Stimulated activated naive B cell treated with anti-CD40 and anti-IgM and Interleukin-4, amounts not matched to agents 10 μg/mL and 1 μg/mL and 100 μg/mL, for 72 hours (primary cell): ENCODE measurements at regions not wholly inside any gene's neighbourhood (a gene's known extent, or its start where the extent isn't known, plus 50 kb on each side); places are given as distances from the start of the nearest gene placed in this dataset.

Experiments
- ATAC-seq, 2 donors: fragments of 150-1000 bp; cut with Tn5 transposase; replicated peaks; 2 replicates each; pipeline ENCODE4 v1.10.0; 2021; ENCODE audit warnings: moderate library complexity in 1 of 2
- DNase-seq: peaks from one replicate; pipeline ENCODE4 v3.0.0; 2021
- H3K27ac Mint-ChIP-seq: one replicate; pipeline ENCODE4 v1.8.0; 2022; ENCODE audit warnings: mild to moderate bottlenecking, mixed read lengths
- H3K27me3 Mint-ChIP-seq, 2 donors: one replicate each; pipeline ENCODE4 v1.8.0; 2022; ENCODE audit warnings: mixed read lengths in 2 of 2
- H3K36me3 Mint-ChIP-seq, 2 donors: one replicate each; pipeline ENCODE4 v1.8.0; 2022; ENCODE audit warnings: mixed read lengths in 2 of 2, mild to moderate bottlenecking in 1 of 2
- H3K4me1 Mint-ChIP-seq, 2 donors: one replicate each; pipeline ENCODE4 v1.8.0; 2022; ENCODE audit warnings: mixed read lengths in 2 of 2, mild to moderate bottlenecking in 1 of 2
- H3K4me3 Mint-ChIP-seq, 2 donors: one replicate each; pipeline ENCODE4 v1.8.0; 2022; ENCODE audit warnings: mild to moderate bottlenecking in 2 of 2, mixed read lengths in 2 of 2, moderate library complexity in 1 of 2
- H3K9me3 Mint-ChIP-seq, 2 donors: one replicate each; pipeline ENCODE4 v1.8.0; 2022; ENCODE audit warnings: mixed read lengths in 2 of 2, mild to moderate bottlenecking in 1 of 2

DNA sequence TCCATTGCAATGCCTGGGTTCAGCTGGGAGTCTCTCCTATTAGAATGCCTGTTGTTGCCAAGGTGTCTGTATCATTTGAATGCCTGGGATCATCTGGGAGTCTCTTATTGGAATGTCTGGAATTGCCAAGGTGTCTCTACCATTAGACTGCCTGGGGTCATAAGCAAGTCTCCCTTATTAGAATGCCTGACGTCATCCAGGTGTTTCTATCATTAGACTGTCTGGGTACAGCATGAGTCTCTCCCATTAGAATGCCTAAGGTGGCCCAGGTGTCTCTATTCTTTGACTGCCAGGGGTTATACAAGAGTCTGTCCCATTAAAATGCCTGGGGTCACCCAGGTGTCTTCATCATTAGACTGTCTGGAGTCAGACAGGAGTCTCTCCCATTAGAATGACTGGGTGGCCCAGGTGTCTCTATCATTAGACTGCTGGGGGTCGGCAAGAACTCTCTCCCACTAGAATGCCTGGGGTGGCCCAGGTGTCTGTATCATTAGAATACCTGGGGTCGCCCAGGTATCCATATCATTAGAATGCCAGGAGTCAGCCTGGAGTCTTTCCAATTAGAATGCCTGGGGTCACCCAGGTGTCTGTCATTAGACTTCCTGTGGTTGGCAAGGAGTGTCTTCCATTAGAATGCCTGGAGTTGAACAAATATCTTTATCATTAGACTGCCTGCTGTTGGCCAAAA, 2274.0 kb downstream of the TP53TG3F start:
- no peak overlapping the region for H3K27ac Mint-ChIP-seq
- no peaks in the 10 kb centered on the region for H3K27me3 Mint-ChIP-seq
- H3K36me3 Mint-ChIP-seq = no peaks in the 10 kb centered on the region
- no peaks in the 10 kb centered on the region for H3K4me1 Mint-ChIP-seq
- DNase-seq (no peak), ATAC-seq (no peak)
- H3K9me3 Mint-ChIP-seq = peaks cover 36% of the 10 kb centered on the region in 2 donors
- no peak overlapping the region for H3K4me3 Mint-ChIP-seq

- no peak overlapping the region for H3K27ac Mint-ChIP-seq
- no peaks in the 10 kb centered on the region for H3K27me3 Mint-ChIP-seq
- peaks cover 36 to 41% of the 10 kb centered on the region in 2 donors for H3K9me3 Mint-ChIP-seq
- DNase-seq (no peak), ATAC-seq (no peak)
- no peaks in the 10 kb centered on the region for H3K36me3 Mint-ChIP-seq
- H3K4me3 Mint-ChIP-seq = no peak overlapping the region
- no peaks in the 10 kb centered on the region for H3K4me1 Mint-ChIP-seq
Measured at GRCh38 chr16:35733971-35734702, 2274.7 kb downstream of the TP53TG3F start.

- Mint-ChIP-seq H3K4me1 (no peaks in the 10 kb centered on the region), H3K36me3 (no peaks in the 10 kb centered on the region), H3K9me3 (peaks cover 40 to 41% of the 10 kb centered on the region in 2 donors), H3K4me3 (no peak overlapping the region), H3K27me3 (no peaks in the 10 kb centered on the region), H3K27ac (no peak overlapping the region)
- DNase-seq (no peak), ATAC-seq (no peak)
Measured at GRCh38 chr16:35734728-35735402, 2275.5 kb downstream of the TP53TG3F start.

GRCh38 chr16:35735403-35736251, 2276.2 kb downstream of the TP53TG3F start:
- Mint-ChIP-seq H3K27me3 (no peaks in the 10 kb centered on the region), H3K9me3 (peaks cover 40 to 41% of the 10 kb centered on the region in 2 donors), H3K4me3 (no peak overlapping the region), H3K4me1 (no peaks in the 10 kb centered on the region), H3K27ac (no peak overlapping the region), H3K36me3 (no peaks in the 10 kb centered on the region)
- ATAC-seq = no peak
- DNase-seq = no peak

DNA sequence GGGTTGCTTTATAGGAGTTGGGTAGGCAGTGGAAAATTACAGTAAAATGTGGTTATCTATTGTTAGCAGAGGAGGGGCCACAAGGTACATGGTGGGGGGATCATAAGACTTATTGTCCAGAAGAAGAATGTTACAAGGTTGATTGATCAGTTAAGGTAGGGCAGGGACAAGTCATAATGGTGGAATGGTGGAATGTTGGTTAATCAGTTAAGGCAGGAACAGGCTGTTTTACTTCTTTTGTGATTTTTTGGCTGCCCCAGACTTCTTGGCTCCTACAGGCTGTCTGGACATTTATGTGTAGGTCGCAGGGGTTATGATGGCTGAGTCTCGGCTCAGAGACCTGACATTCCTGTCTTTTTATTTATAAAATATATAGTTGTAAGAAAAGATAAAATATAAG, 2277.1 kb downstream of the TP53TG3F start:
- no peaks in the 10 kb centered on the region for H3K4me1 Mint-ChIP-seq
- peaks cover 38 to 43% of the 10 kb centered on the region in 2 donors for H3K9me3 Mint-ChIP-seq
- DNase-seq = no peak
- no peaks in the 10 kb centered on the region for H3K27me3 Mint-ChIP-seq
- no peak for ATAC-seq
- H3K4me3 Mint-ChIP-seq = no peak overlapping the region
- H3K36me3 Mint-ChIP-seq = no peaks in the 10 kb centered on the region
- H3K27ac Mint-ChIP-seq = no peak overlapping the region

DNA sequence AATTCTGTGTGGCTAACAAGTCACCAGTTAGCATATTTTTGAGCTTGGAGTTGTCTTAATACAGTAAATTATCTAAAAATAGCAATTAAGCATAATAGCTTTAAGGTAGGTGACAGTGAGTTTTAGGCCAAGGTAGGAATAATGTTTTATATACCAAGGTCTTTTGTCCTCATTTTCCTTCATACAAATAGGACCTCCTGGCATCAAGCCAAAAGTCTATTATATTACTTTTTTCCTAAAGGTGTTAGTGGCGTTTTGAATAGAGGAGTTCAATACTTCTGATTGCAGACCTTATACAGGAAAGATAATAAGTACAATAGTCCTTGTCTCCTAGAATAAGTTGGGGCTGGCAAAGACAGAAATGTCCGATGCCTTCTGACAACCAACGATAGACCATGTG, 2277.7 kb downstream of the TP53TG3F start:
- H3K9me3 Mint-ChIP-seq = peaks cover 40 to 45% of the 10 kb centered on the region in 2 donors
- no peaks in the 10 kb centered on the region for H3K36me3 Mint-ChIP-seq
- no peak overlapping the region for H3K27ac Mint-ChIP-seq
- ATAC-seq (no peak), DNase-seq (no peak)
- no peaks in the 10 kb centered on the region for H3K4me1 Mint-ChIP-seq
- H3K27me3 Mint-ChIP-seq = no peaks in the 10 kb centered on the region
- no peak overlapping the region for H3K4me3 Mint-ChIP-seq

GRCh38 chr16:35741546-35741945, 2282.1 kb downstream of the TP53TG3F start:
- no peaks in the 10 kb centered on the region for H3K27me3 Mint-ChIP-seq
- no peak overlapping the region for H3K4me3 Mint-ChIP-seq
- DNase-seq (no peak), ATAC-seq (no peak)
- peaks cover 45 to 58% of the 10 kb centered on the region in 2 donors for H3K9me3 Mint-ChIP-seq
- peaks cover 0 to 4% of the 10 kb centered on the region in 2 donors for H3K36me3 Mint-ChIP-seq
- H3K4me1 Mint-ChIP-seq = no peaks in the 10 kb centered on the region
- H3K27ac Mint-ChIP-seq = no peak overlapping the region

DNA sequence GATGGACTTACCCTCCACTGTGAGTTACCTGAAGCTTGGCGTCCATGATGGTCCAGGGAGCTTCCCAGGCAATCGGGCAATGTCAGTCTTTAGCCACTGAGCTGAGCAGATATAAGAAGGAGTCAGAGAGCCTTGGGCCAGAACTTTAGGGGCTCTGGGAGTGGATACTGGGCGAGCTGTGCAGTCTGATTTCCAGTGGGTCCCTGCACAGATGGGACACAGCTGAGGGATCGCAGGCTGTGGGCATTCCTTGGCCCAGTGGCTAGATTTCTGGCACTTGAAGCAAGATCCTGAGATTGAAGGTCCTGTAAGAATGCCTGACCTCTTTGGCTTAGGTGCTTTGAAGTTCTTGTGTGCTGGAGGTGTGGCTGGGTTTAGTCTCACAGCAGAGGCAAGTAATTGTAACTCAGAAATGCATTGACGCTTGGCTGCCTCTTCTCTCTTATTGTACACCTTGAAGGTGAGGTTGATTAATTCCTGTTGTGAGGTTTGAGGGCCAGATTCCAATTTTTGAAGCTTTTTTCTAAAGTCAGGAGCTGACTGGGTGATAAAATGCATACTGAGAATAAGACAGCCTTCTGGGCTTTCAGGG, 2283.8 kb downstream of the TP53TG3F start:
- Mint-ChIP-seq H3K4me1 (no peaks in the 10 kb centered on the region), H3K36me3 (peaks cover 0 to 4% of the 10 kb centered on the region in 2 donors), H3K27me3 (no peaks in the 10 kb centered on the region), H3K9me3 (peaks cover 45 to 66% of the 10 kb centered on the region in 2 donors), H3K4me3 (no peak overlapping the region), H3K27ac (no peak overlapping the region)
- DNase-seq (no peak), ATAC-seq (no peak)

DNA sequence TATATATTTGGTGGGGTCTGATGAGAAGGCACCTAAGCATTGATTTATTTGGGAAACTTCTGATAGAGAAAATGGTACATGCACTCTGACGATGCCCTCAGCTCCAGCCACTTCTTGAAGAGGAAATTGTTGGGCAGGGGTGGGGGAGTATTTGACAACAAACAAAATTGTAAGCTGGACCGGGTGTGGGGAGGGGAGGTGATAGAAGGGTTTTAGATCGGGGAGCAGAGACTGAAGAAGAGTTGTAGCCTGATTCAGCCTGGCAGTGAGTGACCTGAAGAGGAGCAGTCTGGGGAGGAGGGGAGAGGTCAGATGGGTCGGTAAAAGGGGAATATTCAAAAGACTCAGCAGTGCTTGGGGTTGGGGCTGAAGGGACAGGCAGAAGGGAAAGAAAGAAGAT, 2284.7 kb downstream of the TP53TG3F start:
- no peak for ATAC-seq
- Mint-ChIP-seq H3K4me1 (no peaks in the 10 kb centered on the region), H3K36me3 (peaks cover 0 to 4% of the 10 kb centered on the region in 2 donors), H3K9me3 (peaks cover 39 to 64% of the 10 kb centered on the region in 2 donors), H3K27ac (no peak overlapping the region), H3K4me3 (no peak overlapping the region), H3K27me3 (no peaks in the 10 kb centered on the region)
- DNase-seq = no peak

DNA sequence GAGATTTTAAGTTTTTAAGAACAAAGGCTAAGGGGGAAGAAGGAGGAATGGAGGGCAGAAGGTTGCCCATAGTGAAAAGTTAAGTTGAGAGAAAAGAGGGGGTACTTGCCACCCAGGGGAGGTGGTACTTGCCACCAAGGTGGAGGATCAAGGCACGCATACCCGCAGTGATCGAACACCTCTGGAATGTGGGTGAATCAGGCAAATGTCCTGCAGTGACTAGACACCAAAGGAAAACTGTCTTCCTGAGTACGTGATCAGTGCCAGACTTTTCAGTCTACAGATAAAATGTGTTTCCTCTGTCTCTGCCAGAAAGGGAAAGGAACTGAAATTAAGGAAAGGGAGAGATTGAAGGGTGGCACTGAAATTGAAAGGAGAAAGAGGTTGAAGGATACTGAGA, 2285.3 kb downstream of the TP53TG3F start:
- no peak for DNase-seq
- Mint-ChIP-seq H3K9me3 (peaks cover 34 to 62% of the 10 kb centered on the region in 2 donors), H3K4me1 (no peaks in the 10 kb centered on the region), H3K4me3 (no peak overlapping the region), H3K27me3 (no peaks in the 10 kb centered on the region), H3K27ac (no peak overlapping the region), H3K36me3 (peaks cover 0 to 7% of the 10 kb centered on the region in 2 donors)
- ATAC-seq = no peak

DNA sequence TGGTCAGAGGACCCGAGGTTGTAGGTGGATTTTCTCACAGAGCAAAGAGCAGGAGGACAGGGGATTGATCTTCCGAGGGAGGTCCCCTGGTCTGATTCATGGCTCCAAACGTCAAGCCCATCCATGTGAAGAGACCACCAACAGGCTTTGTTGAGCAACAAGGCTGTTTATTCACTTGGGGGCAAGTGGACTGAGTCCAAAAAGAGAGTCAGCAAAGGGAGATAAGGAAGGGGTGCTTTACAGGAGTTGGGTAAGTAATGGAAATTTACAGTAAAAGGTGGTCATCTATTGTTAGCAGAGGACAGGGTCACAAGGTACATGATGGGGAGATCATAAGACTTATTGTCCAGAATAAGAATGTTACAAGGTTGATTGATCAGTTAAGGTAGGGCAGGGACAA, 2285.8 kb downstream of the TP53TG3F start:
- no peak for ATAC-seq
- no peak overlapping the region for H3K27ac Mint-ChIP-seq
- DNase-seq = no peak
- H3K4me3 Mint-ChIP-seq = no peak overlapping the region
- H3K4me1 Mint-ChIP-seq = no peaks in the 10 kb centered on the region
- peaks cover 0 to 7% of the 10 kb centered on the region in 2 donors for H3K36me3 Mint-ChIP-seq
- no peaks in the 10 kb centered on the region for H3K27me3 Mint-ChIP-seq
- H3K9me3 Mint-ChIP-seq = peaks cover 30 to 58% of the 10 kb centered on the region in 2 donors

DNA sequence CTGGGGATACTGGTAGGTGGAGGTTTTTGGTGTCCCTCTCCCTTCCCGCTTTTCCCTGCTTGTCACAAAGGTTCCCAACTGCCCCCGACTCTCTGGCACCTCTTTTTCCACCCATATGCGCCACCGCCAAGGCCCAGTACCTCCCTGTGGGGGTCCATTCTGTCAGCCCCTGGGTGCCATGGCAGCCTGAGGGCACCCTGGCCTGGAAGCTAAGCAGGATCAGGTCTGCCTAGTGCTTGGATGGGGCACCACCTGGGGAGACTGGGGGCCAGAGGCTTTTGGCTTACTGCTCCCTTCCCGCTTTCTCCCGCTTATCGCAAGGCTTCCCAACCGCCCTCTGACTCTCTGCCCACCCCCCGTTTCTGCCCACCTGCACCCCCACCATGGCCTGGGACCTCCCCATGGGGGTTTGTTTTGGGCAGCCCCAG, 2286.4 kb downstream of the TP53TG3F start:
- Mint-ChIP-seq H3K27ac (no peak overlapping the region), H3K4me1 (no peaks in the 10 kb centered on the region), H3K4me3 (no peak overlapping the region), H3K27me3 (no peaks in the 10 kb centered on the region), H3K36me3 (peaks cover 0 to 7% of the 10 kb centered on the region in 2 donors), H3K9me3 (peaks cover 28 to 58% of the 10 kb centered on the region in 2 donors)
- DNase-seq (no peak), ATAC-seq (no peak)

DNA sequence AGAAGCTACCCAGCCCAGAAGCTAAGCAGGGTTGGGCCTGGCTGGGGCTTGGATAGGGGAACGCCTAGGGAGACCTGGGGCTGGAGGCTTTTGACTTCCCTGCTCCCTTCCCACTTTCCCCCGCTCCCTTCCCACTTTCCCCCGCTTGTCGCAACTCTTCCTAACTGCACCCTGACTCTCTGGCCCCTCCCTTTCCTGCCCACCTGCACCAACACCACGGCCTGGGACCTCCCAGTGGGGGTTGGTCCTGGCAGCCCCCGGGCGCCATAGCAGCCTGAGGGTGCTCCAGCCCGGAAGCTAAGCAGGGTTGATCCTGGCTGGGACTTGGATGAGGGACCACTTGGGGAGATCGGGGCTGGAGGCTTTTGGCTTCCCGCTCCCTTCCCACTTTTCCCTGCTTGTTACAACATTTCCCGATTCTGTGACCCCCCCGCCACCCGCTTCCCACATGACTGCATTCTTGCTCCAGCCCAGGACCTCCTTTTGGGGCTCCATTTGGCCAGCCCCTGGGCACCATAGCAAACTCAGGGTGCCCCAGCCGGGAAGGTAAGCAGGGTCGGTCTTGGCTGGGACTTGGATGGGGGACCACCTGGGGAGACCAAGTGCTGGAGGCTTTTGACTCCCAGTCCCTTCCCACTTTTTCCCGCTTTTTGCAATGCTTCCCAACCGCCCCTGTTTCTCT, 2287.0 kb downstream of the TP53TG3F start:
- H3K4me1 Mint-ChIP-seq = no peaks in the 10 kb centered on the region
- H3K36me3 Mint-ChIP-seq = peaks cover 0 to 7% of the 10 kb centered on the region in 2 donors
- H3K27ac Mint-ChIP-seq = no peak overlapping the region
- DNase-seq = no peak
- H3K4me3 Mint-ChIP-seq = no peak overlapping the region
- ATAC-seq = peak in 1 of 2 donors; percentile 21
- H3K9me3 Mint-ChIP-seq = peaks cover 25 to 52% of the 10 kb centered on the region in 2 donors
- H3K27me3 Mint-ChIP-seq = no peaks in the 10 kb centered on the region
